Left lung (tissue), 4 donors: ENCODE measurements at regions not wholly inside any gene's neighbourhood (a gene's known extent, or its start where the extent isn't known, plus 50 kb on each side); places are given as distances from the start of the nearest gene placed in this dataset.
A peak's percentile ranks its signal among the peaks of the same experiment; 100 is the strongest.
"Not testable (repeated sequence)": the region's sequence is repeated elsewhere in the genome, so short reads cannot be mapped to it uniquely, and the experiment has no call there.

Experiments used
- ATAC-seq: fragments of 200-7000 bp; cut with Tn5 transposase; one replicate; pipeline ENCODE4 v1.9.1; 2020; ENCODE audit warnings: moderate library complexity
- DNase-seq, 4 donors: peaks; one replicate each; pipeline ENCODE4 v3.0.0-alpha.2; 2013 to 2020
- H3K27ac ChIP-seq, 2 donors: fragments of 200-600 bp; sonication (generic) in 1 of 2; one replicate each; pipeline versions ENCODE4 v1.5.0 to v1.8.0; 2020 to 2021
- H3K27me3 ChIP-seq, 2 donors: fragments of 200-600 bp; sonication (generic) in 1 of 2; one replicate each; pipeline versions ENCODE4 v1.5.0 to v1.8.0; 2020 to 2021
- H3K36me3 ChIP-seq, 2 donors: fragments of 200-600 bp; sonication (generic) in 1 of 2; one replicate each; pipeline versions ENCODE4 v1.5.0 to v1.8.0; 2020 to 2021
- H3K4me1 ChIP-seq, 2 donors: fragments of 200-600 bp; one replicate each; pipeline ENCODE4 v1.8.0; 2021
- H3K4me3 ChIP-seq, 2 donors: fragments of 200-600 bp; sonication (generic) in 1 of 2; one replicate each; pipeline versions ENCODE4 v1.5.0 to v1.8.0; 2020 to 2021; ENCODE audit warnings: mild to moderate bottlenecking in 1 of 2
- H3K9me3 ChIP-seq, 2 donors: fragments of 200-600 bp; sonication (generic) in 1 of 2; one replicate each; pipeline versions ENCODE4 v1.5.0 to v1.8.0; 2020 to 2021
- CTCF ChIP-seq, 2 donors: fragments of 200-600 bp; sonication (generic) in 1 of 2; IDR thresholded peaks; one replicate each; pipeline versions ENCODE4 v1.5.0 to v1.8.0; 2021; ENCODE audit warnings: antibody characterized with exemption in 2 of 2
- intact Hi-C, 2 donors: fragments of 100-400 bp; cut with DNase I; formaldehyde crosslinking; loops; one replicate each; pipeline versions ENCODE4 v1.11.2 to v1.14.2; 2022
- donor health status: DM: no; HTN: yes; CAD: no.
- donor health status: DM: no; HTN: no; CAD: no.

DNA sequence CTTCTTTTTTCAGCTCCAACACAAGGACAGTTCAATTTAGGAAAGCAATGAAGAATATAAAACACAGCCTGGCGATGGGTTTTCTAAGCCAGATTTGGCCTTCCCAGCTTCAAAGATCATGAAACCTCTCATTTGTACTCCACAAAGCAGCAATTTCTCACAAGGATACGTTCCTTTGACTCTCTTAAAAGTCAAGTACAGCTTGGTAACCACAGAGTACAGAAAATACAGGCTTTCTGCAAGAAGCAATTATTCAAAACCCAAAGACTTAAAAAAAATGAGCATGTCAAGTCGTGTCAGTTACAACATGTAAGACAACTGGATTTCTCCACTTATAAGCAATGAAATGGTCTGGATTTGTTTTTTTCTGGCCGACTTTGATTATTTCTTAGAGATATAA lies 321.4 kb downstream of the FGFR2 start:
- Histone ChIP-seq H3K9me3 (no peaks in the 10 kb centered on the region), H3K27me3 (no peaks in the 10 kb centered on the region), H3K27ac (no peak overlapping the region), H3K4me1 (no peaks in the 10 kb centered on the region), H3K36me3 (no peaks in the 10 kb centered on the region), H3K4me3 (no peak overlapping the region)
- ATAC-seq (no peak), DNase-seq (no peak)
- no peak for TF ChIP-seq CTCF (IDR thresholded peaks at IDR 0.05)
- intact Hi-C loops = no loop called here

DNA sequence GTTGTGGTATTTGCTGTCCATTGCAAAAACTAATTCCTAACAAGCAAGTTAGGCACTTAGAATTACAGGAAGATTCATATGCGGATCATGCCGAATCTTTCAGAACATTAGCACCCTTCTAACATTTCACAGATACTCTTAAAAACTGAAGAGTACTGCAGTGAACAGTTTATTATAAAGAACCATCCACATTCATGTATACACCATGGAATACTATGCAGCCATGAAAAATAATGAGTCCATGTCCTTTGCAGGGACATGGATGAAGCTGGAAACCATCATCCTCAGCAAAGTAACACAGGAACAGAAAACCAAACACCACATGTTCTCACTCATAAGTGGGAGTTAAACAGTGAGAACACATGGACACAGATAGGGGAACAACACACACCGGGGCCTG lies 319.9 kb downstream of the FGFR2 start:
- ATAC-seq, intact Hi-C loops, H3K9me3 ChIP-seq, H3K36me3 ChIP-seq, H3K27ac ChIP-seq, H3K4me1 ChIP-seq, H3K4me3 ChIP-seq, H3K27me3 ChIP-seq, DNase-seq: not testable (repeated sequence)

- no peaks in the 10 kb centered on the region for H3K4me1 ChIP-seq
- no peaks in the 10 kb centered on the region for H3K27me3 ChIP-seq
- no peaks in the 10 kb centered on the region for H3K9me3 ChIP-seq
- no peak overlapping the region for H3K27ac ChIP-seq
- intact Hi-C loops = no loop called here
- TF ChIP-seq CTCF (IDR thresholded peaks at IDR 0.05) = no peak
- no peaks in the 10 kb centered on the region for H3K36me3 ChIP-seq
- DNase-seq (no peak), ATAC-seq (no peak)
- no peak overlapping the region for H3K4me3 ChIP-seq
These were observed 316.7 kb downstream of the FGFR2 start for GRCh38 chr10:121281576-121281975.

DNA sequence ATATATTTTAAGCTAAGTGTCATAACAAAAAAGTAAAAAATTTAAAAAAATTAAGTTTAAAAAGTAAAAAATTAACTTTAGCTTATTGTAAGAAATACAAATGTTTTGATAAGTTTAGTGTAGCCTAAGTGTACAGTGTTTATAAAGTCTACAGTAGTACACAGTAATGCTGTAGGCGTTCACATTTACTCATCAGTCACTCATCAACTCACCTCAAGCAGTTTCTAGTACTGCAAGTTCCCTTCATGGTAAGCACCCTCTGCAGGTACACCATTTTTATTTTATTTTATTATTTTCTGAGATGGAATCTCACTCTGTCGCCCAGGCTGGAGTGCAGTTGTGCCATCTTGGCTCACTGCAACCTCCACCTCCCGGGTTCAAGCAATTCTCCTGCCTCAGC lies 316.0 kb downstream of the FGFR2 start:
- Histone ChIP-seq H3K9me3 (no peaks in the 10 kb centered on the region), H3K4me1 (no peaks in the 10 kb centered on the region), H3K4me3 (no peak overlapping the region), H3K36me3 (no peaks in the 10 kb centered on the region), H3K27ac (no peak overlapping the region), H3K27me3 (no peaks in the 10 kb centered on the region)
- DNase-seq (no peak), ATAC-seq (no peak)
- no peak for TF ChIP-seq CTCF (IDR thresholded peaks at IDR 0.05)
- intact Hi-C loops = no loop called here

DNA sequence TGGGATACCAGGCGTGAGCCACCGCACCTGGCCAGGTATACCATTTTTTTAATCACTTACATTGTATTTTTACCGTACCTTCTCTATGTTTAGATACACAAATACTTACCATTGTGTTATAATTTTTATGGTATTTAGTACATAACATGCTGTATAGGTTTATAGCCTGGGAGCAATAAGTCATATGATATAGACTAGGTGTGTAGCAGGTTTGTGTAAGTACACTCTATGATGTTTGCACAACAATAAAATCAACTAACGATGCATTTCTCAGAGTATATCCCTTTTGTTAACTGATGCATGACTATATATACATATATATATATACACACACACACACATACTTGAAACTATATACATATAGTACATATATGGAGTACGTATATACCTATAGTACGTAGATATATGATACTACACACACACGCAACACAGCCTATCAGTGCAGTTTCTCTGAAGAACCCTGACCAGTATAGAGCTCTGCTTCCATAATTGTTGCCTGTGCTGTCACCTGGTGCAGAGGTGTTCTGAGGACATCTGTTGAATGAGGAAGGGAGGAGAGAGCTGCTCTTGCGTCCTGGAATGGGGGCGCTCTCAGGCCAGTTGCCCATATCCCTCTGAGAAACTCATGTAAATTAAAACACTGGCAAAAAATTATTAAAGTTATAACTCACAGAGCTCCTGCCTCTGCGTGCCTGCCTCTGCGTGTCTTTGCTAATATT lies 315.3 kb downstream of the FGFR2 start:
- Histone ChIP-seq H3K4me1 (no peaks in the 10 kb centered on the region), H3K4me3 (no peak overlapping the region), H3K36me3 (no peaks in the 10 kb centered on the region), H3K27me3 (no peaks in the 10 kb centered on the region), H3K27ac (no peak overlapping the region), H3K9me3 (no peaks in the 10 kb centered on the region)
- ATAC-seq (no peak), DNase-seq (no peak)
- no peak for TF ChIP-seq CTCF (IDR thresholded peaks at IDR 0.05)
- intact Hi-C loops = no loop called here

GRCh38 chr10:121284936-121285335 lies 313.3 kb downstream of the FGFR2 start:
- Histone ChIP-seq H3K4me3 (no peak overlapping the region), H3K36me3 (no peaks in the 10 kb centered on the region), H3K27me3 (no peaks in the 10 kb centered on the region), H3K9me3 (no peaks in the 10 kb centered on the region), H3K27ac (no peak overlapping the region), H3K4me1 (no peaks in the 10 kb centered on the region)
- ATAC-seq = no peak
- intact Hi-C loops = no loop called here
- DNase-seq = peak in 2 of 4 donors; percentile 76 to 87
- no peak for TF ChIP-seq CTCF (IDR thresholded peaks at IDR 0.05)
